SK-N-SH (cell line): ENCODE measurements at regions not wholly inside any gene's neighbourhood (a gene's known extent, or its start where the extent isn't known, plus 50 kb on each side); places are given as distances from the start of the nearest gene placed in this dataset.

Experiments used
- CTCF ChIP-seq: fragments of 200-600 bp; sonication (generic); IDR thresholded peaks from 2 replicates; pipeline ENCODE4 v1.6.1; 2017; ENCODE audit warnings: antibody characterized with exemption, mild to moderate bottlenecking, moderate library complexity
- RAD21 ChIP-seq: IDR thresholded peaks from 2 replicates; pipeline ENCODE4 v1.6.1; 2012; ENCODE audit warnings: mild to moderate bottlenecking, low read length
- RCOR1 ChIP-seq: fragments of 150-350 bp; IDR thresholded peaks from 2 replicates; pipeline ENCODE4 v1.6.1; 2017; ENCODE audit warnings: antibody characterized with exemption, low read length
- REST ChIP-seq: IDR thresholded peaks from 2 replicates; pipeline ENCODE4 v1.6.1; 2012; ENCODE audit warnings: mild to moderate bottlenecking, low read depth, low read length, moderate library complexity
- SIN3A ChIP-seq: IDR thresholded peaks from 2 replicates; pipeline ENCODE4 v1.6.1; 2012; ENCODE audit warnings: low read depth, mild to moderate bottlenecking, low read length, moderate library complexity, borderline replicate concordance
- YY1 ChIP-seq: IDR thresholded peaks from 2 replicates; pipeline ENCODE4 v1.4.0; 2012; ENCODE audit warnings: low read depth, mild to moderate bottlenecking
- ZBTB33 ChIP-seq: IDR thresholded peaks from 2 replicates; pipeline ENCODE4 v1.4.0; 2012; ENCODE audit warnings: low read depth, borderline replicate concordance

- TF ChIP-seq REST (no peak), CTCF (no peak), ZBTB33 (no peak), SIN3A (no peak), YY1 (no peak), RAD21 (no peak), RCOR1 (no peak)
Measured at GRCh38 chrX:65194547-65194946, 218.3 kb upstream of the ZC4H2 start.
